DMS 273 treated with DMSO at 0.1 percent for 48 hours (cell line): ENCODE measurements at regions not wholly inside any gene's neighbourhood (a gene's known extent, or its start where the extent isn't known, plus 50 kb on each side); places are given as distances from the start of the nearest gene placed in this dataset.
"Not testable (repeated sequence)": the region's sequence is repeated elsewhere in the genome, so short reads cannot be mapped to it uniquely, and the experiment has no call there.

ENCODE experiments used
- DNase-seq: peaks from one replicate; lab custom pipeline; 2025; lab: John Stamatoyannopoulos, UW

- DNase-seq = no peak
These were observed 95.0 kb downstream of the TMEM17 start for GRCh38 chr2:62410926-62411456.

GRCh38 chr2:62410015-62410453 is 96.0 kb downstream of the TMEM17 start:
- no peak for DNase-seq

- no peak for DNase-seq
These were observed 96.6 kb downstream of the TMEM17 start for GRCh38 chr2:62409442-62409841.

- no peak for DNase-seq
These were observed 97.7 kb downstream of the TMEM17 start for GRCh38 chr2:62408241-62408677.

DNA sequence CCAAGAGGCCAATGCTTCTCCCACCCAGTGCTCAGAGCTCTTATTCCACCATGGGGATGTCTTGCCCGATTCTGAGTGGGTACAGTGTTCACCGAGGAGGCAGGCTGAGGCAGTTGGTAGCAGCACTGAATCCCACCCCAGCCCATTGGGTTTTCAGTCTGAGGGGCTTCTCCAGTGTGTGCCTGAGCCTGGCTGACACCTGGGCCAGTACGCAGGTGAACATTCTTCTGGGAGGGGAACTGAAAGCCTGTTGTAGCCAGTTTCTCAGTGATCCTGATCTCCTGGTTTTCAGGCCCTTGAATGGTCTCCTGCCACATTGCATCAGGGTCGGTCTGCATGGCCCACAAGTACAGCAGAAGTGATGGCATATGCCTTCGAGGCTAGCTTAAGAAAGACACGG is 98.2 kb downstream of the TMEM17 start:
- DNase-seq = no peak

DNA sequence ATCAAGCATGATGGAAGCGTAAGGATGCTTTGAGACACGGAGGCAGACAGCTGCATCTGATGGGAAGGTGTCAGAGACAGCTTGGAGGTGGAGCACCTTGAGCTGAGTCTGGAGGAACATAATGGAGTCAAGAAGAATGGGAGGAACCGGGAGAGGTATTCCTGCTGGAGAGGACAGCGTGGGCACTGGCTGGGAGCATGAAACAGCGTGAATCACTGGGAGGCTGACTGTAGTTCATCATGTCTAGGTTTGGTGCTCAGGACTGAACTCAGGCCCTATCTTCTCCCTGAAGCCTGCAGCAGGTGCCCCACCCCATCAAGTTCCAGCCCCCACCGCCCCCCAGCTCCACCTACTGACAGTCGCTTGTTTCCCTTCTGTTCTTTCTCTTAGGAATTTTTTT is 98.6 kb downstream of the TMEM17 start:
- DNase-seq = no peak

- DNase-seq = no peak
These were observed 99.4 kb downstream of the TMEM17 start for GRCh38 chr2:62406573-62407043.

DNA sequence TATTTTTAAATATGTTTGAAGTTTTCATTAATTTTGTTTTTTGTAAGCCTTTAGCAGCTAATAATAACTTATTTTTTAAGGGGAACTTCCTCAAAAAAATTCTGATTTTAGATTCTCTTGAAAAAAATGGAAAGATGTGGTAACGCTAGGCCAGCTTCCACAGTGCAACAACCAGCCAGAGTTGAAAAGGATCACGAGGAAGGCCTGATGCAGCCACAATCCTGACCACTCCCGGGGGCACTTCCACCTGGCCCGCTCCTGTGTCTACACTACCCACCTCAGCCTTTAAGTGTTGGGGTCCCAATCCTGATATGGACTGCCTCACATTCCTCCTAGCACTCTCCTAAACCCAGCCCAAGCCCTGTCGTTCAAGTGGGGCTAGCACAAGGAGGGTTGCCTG is 101.1 kb downstream of the TMEM17 start:
- no peak for DNase-seq

DNA sequence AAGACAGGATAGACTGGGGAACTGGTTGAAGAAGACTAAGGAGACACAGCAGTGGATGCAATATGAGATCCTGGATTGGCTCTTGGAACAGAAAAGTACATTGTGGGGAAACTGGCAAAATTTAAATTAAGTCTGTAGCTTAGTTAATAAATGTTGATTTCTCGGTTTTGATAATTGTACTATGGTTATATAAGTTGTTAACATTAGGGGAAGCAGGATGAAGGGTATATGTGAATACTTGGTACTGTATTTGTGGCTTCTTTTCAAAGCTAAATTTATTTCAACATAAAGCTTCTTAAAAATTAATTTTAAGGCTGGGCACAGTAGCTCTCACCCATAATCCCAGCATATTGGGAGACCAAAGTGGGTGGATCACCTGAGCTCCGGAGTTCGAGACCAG is 103.8 kb downstream of the TMEM17 start:
- DNase-seq = no peak

DNA sequence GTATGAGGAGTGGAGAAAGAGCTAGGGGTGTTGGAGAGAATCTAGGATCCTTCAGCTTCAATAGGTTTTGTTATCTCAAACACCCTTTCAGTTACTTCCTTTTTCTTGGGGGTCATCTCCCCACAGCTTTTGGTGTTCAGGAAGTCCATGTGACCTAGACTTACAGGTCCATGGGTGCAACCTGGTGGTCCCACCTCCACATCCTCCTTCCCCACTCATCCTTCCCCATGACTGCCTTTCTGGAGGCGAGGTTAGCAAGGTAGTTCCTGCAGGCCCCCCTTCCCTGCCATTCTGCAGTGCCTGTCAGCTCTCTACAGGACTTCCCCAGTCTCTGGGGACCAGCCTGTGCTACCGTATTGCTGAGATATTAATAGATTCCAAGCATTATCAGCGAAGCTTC is 107.6 kb downstream of the TMEM17 start:
- no peak for DNase-seq

DNA sequence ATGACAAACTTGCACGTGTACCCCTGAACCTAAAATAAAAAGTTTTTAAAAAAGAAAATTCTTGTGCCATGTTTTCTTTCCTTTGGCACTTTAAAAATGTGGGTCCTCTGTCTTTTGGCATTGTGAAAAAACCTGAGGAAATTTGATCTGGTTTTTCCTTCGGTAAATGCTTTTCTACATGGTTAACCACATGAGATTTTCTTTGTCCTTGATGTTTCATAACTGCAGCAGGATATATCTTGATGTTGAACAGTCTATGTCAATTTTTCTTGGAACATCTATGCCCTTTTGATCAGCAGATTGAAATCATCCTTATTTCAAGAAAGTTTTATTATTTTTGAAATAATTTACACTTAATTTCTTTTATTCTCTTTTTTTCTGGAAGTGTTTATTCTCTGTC is 109.1 kb downstream of the TMEM17 start:
- DNase-seq = no peak

GRCh38 chr2:62393293-62393692 is 112.7 kb downstream of the TMEM17 start:
- DNase-seq = no peak

GRCh38 chr2:62391696-62392095 is 114.3 kb downstream of the TMEM17 start:
- no peak for DNase-seq

- DNase-seq = not testable (repeated sequence)
These were observed 119.6 kb downstream of the TMEM17 start for GRCh38 chr2:62386378-62386777.

GRCh38 chr2:62383846-62384245 is 122.1 kb downstream of the TMEM17 start:
- no peak for DNase-seq

DNA sequence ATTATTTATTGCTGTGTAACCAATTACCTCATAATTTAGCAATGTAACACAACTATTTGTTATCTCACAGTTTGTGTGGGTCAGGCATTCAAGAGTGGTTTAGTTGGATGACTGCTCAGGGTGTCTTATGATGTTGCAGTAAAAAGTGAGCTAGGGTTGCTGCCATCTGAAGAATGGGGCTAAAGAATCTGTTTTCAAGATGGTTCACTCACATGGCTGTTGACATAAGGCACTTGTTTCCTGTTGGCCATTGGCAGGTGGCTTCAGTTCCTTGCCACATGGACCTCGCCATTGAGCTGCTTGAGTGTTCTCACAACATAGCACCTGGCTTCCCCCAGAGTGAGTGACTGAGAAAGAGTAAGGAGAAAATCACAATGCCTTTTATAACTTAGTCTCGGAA is 123.2 kb downstream of the TMEM17 start:
- DNase-seq = no peak

DNA sequence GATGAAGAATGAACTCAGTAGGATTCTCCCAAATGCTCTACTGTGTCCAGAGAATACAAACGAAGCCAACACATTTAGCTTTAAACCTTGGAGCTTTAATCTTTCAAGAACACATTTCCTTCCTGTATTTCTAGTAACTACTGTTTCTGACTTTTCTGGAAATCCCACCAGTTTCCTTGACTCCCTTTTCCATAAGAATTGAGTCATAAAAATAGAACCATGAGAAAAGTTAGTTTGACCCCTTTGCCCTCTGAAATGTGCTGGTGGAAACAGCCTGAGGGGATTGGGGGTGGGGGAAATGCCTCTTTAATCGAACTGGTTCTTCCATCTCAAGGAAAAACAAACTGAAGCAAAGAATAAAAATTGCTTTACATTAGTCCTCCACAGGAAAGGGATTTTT is 123.9 kb downstream of the TMEM17 start:
- DNase-seq = no peak

DNA sequence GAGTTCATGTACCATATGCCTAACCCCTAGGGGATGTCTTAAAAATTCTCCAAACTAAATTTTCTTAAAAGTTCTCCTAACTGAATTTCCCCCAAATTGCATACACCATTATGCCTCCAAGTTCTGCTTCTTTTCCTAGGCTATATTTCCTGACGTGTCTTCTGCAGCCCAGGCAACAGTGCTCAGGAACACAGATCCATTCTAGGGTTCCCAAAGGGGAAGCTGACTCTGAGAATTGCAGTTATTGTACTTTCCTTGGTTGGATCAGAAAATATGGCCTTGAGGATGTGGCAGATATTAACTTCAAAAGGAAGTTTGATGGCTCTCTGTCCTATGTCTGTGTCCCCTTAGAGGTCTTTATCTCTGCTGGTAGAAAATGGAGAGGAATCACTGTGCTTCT is 124.3 kb downstream of the TMEM17 start:
- no peak for DNase-seq

DNA sequence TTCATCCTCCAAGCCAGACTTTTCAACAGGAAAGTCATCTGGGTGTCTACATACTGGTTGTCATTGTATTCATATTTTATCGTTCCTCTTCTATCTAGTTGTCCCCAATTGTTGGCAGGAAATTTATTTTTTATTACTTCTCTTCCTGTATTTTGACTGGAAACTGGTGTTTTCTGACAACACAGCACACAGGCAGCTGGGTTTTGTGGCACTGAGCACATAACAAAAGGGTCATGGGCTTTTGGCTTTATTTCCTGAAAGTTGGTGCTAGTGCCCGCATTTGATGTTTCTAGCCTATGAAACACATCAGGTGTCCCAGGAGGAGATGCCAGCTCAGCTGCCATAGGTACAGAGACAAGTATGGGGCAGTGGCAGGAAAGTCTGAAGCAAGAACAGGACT is 126.4 kb downstream of the TMEM17 start:
- no peak for DNase-seq

DNA sequence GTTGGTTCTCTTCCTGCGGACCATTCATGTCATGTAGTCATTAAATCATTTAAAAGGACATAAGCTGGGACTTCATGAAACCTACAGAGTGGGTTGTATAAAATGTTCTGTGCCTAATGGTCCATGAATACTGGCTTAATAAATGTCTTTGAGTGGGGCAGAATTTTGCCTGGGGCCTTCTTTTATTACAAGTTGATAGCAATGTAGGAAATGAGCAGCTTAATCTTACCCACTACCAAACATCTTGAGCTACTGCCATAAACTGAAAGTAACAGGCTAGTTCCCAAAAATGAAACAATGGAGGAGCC is 130.9 kb downstream of the TMEM17 start:
- no peak for DNase-seq

- DNase-seq = no peak
These were observed 131.5 kb downstream of the TMEM17 start for GRCh38 chr2:62374301-62375112.

GRCh38 chr2:62372824-62373223 is 133.2 kb downstream of the TMEM17 start:
- DNase-seq = no peak

DNA sequence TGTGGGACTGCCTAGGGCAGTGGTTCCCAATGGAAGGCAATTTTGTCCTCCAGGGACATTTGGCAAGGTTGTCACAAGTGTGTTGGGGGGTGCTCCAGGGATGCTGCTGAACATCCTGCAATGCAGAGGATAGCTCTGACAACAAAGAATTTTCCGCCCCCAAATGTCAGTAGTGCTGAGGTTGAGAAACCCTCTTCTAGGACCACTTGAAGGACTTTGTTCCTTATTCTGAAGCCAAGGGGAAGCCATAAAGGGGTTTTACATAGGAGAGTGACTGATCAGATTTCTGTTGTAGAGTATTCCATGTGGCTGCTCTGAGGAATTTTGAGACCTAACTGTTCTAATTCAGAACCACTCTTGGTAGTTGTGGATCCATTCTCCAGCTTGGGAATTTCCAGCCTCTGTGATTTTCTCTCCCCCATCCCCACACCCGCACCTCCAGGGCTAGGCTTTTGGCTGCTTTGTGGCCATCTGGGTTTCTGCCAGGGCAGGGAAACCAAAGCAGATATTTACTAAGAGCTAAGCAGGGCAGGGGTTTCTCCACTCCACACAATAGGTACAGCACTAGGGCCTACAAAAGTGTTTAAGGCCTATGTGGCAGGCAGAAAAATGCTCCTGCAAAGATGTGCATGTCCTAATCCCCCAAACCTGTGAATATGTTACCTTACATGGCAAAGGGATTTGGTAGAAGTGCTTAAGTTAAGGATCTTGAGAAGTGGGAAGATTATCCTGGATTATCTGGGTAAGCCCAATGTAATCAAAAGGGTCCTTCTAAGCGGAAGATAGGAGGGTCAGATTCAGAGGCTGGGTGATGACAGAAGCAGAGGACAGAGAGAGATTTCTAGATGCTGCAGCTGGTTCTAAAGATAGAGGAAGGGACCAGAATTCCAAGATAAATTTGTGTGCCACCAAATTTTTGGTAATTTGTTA is 135.4 kb downstream of the TMEM17 start:
- DNase-seq = no peak
